ENCODE measurements at regions not wholly inside any gene's neighbourhood (a gene's known extent, or its start where the extent isn't known, plus 50 kb on each side); places are given as distances from the start of the nearest gene placed in this dataset.

DNA sequence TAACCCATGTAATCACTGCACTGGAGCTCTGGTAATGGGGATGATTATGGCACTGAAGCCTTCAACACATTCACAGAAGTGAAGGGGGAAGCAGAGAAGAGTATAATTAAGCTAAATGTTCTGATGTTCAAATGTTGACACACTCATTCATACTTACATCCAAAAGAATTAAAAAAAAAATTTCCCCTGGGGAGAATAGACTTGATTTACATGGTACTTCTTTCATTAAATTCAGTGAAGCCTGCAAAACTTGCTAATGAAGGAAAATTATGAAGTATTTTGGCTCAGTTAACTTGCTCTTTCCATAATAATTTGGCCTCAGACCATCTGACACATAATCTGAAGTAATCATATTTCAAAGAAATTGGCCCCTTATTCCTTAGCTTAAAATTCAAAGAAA, 428.8 kb downstream of the SH3GL2 start:
- DNase-seq (ENCODE audit: extremely low read depth in 1 of 4, low spot score in 3 of 4) = no peak
- in situ Hi-C loops (cut with MboI) = no loop called here
- Histone ChIP-seq H3K4me1 (replicated peaks in 1 of 2; ENCODE audit: control insufficient read depth in 2 of 2, insufficient read depth in 2 of 2, low read length in 2 of 2) (no peaks in the 10 kb centered on the region), H3K4me3 (no peak overlapping the region), H3K27ac (ENCODE audit: extremely low read depth, low read depth, low read length) (no peak overlapping the region), H3K27me3 (ENCODE audit: control insufficient read depth in 2 of 2, insufficient read depth in 2 of 2, low read length in 2 of 2) (no peaks in the 10 kb centered on the region), H3K9ac (ENCODE audit: insufficient read depth in 1 of 2, low read depth in 2 of 2, low read length in 2 of 2) (no peak overlapping the region), H3K79me2 (ENCODE audit: control insufficient read depth, insufficient read depth, low read length) (no peaks in the 10 kb centered on the region), H4K20me1 (replicated peaks; ENCODE audit: control insufficient read depth, insufficient read depth, low read length) (no peaks in the 10 kb centered on the region), H2AFZ (ENCODE audit: low read depth, low read length) (no peak overlapping the region), H3K36me3 (ENCODE audit: control insufficient read depth, insufficient read depth, low read length) (no peaks in the 10 kb centered on the region), H3K4me2 (ENCODE audit: insufficient read depth, low read length) (no peak overlapping the region), H3K9me3 (replicated peaks; ENCODE audit: control insufficient read depth, insufficient read depth, low read depth, low read length) (no peaks in the 10 kb centered on the region), H3K9me1 (ENCODE audit: control insufficient read depth, insufficient read depth, low read length) (no peaks in the 10 kb centered on the region)
- BruUV-seq (replicated peaks) = no TSS peak
- POLR2A ChIA-PET = no interaction called here
- no peak for ATAC-seq
- no peak for FAIRE-seq
- CTCF ChIA-PET (ENCODE audit: low intra/inter-chr PET ratio) = no interaction called here
- TF ChIP-seq SETDB1 (IDR thresholded peaks at IDR 0.05; ENCODE audit: low read length) = no peak
- no peak for TF ChIP-seq TOE1 (IDR thresholded peaks at IDR 0.05; ENCODE audit: borderline replicate concordance)
- TF ChIP-seq TOE1 (CRISPR knock-in tag; IDR thresholded peaks at IDR 0.05; ENCODE audit: borderline replicate concordance, low read depth) = no peak
- intact Hi-C loops (cut with micrococcal nuclease) = no loop called here

- ChIA-PET CTCF (ENCODE audit: low intra/inter-chr PET ratio) (no interaction called here), POLR2A (no interaction called here)
- FAIRE-seq (no peak), ATAC-seq (no peak), DNase-seq (ENCODE audit: extremely low read depth in 1 of 4, low spot score in 3 of 4) (no peak)
- Histone ChIP-seq H3K9me3 (replicated peaks; ENCODE audit: control insufficient read depth, insufficient read depth, low read depth, low read length) (no peaks in the 10 kb centered on the region), H3K36me3 (ENCODE audit: control insufficient read depth, insufficient read depth, low read length) (no peaks in the 10 kb centered on the region), H3K4me1 (replicated peaks in 1 of 2; ENCODE audit: control insufficient read depth in 2 of 2, insufficient read depth in 2 of 2, low read length in 2 of 2) (no peaks in the 10 kb centered on the region), H3K4me2 (ENCODE audit: insufficient read depth, low read length) (no peak overlapping the region), H3K9me1 (ENCODE audit: control insufficient read depth, insufficient read depth, low read length) (no peaks in the 10 kb centered on the region), H3K27ac (ENCODE audit: extremely low read depth, low read depth, low read length) (no peak overlapping the region), H4K20me1 (replicated peaks; ENCODE audit: control insufficient read depth, insufficient read depth, low read length) (no peaks in the 10 kb centered on the region), H3K27me3 (ENCODE audit: control insufficient read depth in 2 of 2, insufficient read depth in 2 of 2, low read length in 2 of 2) (no peaks in the 10 kb centered on the region), H3K79me2 (ENCODE audit: control insufficient read depth, insufficient read depth, low read length) (no peaks in the 10 kb centered on the region), H3K9ac (ENCODE audit: insufficient read depth in 1 of 2, low read depth in 2 of 2, low read length in 2 of 2) (no peak overlapping the region), H3K4me3 (no peak overlapping the region), H2AFZ (ENCODE audit: low read depth, low read length) (no peak overlapping the region)
- intact Hi-C loops (cut with micrococcal nuclease) (no loop called here), in situ Hi-C loops (cut with MboI) (no loop called here)
- TF ChIP-seq, protein P1, sequence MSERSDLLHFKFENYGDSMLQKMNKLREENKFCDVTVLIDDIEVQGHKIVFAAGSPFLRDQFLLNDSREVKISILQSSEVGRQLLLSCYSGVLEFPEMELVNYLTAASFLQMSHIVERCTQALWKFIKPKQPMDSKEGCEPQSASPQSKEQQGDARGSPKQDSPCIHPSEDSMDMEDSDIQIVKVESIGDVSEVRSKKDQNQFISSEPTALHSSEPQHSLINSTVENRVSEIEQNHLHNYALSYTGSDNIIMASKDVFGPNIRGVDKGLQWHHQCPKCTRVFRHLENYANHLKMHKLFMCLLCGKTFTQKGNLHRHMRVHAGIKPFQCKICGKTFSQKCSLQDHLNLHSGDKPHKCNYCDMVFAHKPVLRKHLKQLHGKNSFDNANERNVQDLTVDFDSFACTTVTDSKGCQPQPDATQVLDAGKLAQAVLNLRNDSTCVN (CRISPR knock-in tag; IDR thresholded peaks at IDR 0.05) = no peak
- no peak for TF ChIP-seq ZBED1 (IDR thresholded peaks at IDR 0.05)
- TF ChIP-seq ZBTB1 (CRISPR knock-in tag; IDR thresholded peaks at IDR 0.05; ENCODE audit: borderline replicate concordance, low read depth) = no peak
- no peak for TF ChIP-seq MECOM (CRISPR knock-in tag; IDR thresholded peaks at IDR 0.05)
- TF ChIP-seq SMARCB1 (IDR thresholded peaks at IDR 0.05; ENCODE audit: insufficient read length, low read depth) = no peak
- no TSS peak for BruUV-seq (replicated peaks)
- 3% methylated on average over 3 of the region's 3 CpGs for WGBS (ENCODE audit: insufficient coverage, low coverage, missing lambda C conversion rate)
Measured at GRCh38 chr9:18009902-18010301, 431.0 kb downstream of the SH3GL2 start.

Data from K562 (cell line).